HG03159 (cell line): ENCODE measurements at regions not wholly inside any gene's neighbourhood (a gene's known extent, or its start where the extent isn't known, plus 50 kb on each side); places are given as distances from the start of the nearest gene placed in this dataset.
"Not testable (repeated sequence)": the region's sequence is repeated elsewhere in the genome, so short reads cannot be mapped to it uniquely, and the experiment has no call there.

Source experiments
- ATAC-seq: cut with Tn5 transposase; IDR thresholded peaks from one replicate; pipeline ENCODE4 v1.9.1; 2021; ENCODE audit warnings: mild to moderate bottlenecking, moderate library complexity; ENCODE audit not compliant: unreplicated experiment

DNA sequence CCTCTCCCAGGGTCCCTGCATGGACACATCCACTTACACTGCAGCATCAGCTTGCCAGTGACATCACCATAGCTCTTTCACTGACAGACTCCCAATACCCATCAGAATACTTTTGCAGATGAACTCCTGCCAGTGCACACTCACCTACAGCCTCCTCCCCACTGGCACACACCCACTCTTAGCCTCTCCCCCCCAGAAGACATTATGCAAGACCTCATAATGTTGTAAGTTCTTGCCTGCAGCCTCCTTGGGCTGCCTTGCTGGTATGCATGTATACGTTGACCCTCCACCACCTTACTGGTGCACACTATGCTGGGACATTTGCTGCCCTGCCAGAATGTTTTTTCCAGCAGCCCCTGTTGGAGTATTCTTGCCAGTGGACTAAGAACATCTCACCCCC, 324.2 kb downstream of the AEBP2 start:
- ATAC-seq, result no peak

DNA sequence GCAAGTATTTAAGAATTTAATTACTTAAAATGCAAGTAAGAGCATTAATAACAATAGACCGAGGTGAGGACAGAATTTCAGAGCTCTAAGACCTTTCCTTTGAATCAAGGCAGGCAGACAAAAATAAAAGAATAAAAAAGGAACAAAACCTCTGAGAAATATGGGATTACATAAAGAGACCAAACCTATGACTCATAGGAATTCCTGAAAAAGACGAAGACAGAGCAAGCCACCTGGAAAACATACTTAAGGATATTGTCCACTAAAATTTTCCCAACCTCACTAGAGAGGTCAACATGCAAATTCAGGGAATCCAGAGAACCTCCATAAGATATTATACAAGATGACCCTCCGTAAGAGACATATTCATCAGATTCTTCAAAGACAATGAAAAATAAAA, 325.1 kb downstream of the AEBP2 start:
- ATAC-seq, result no peak

DNA sequence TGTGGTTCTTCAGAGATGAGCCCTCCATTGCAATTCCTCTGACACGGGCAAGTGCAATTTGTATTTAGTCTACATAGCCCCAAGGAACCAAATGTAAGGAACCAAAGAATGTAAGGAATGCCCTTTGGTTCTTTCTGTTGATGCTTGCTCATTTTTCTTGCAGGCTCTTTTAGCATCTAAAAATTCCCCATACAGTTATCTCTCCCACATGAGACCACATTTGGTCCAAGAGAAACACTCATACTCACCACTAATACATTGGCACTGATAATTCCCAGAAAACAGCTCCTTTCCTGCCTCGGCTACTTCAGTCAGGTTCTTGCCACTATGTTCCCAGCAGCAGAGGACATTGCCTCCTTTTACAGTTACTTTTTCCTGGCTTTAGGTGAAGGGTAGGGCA, 332.6 kb downstream of the AEBP2 start:
- no peak for ATAC-seq

DNA sequence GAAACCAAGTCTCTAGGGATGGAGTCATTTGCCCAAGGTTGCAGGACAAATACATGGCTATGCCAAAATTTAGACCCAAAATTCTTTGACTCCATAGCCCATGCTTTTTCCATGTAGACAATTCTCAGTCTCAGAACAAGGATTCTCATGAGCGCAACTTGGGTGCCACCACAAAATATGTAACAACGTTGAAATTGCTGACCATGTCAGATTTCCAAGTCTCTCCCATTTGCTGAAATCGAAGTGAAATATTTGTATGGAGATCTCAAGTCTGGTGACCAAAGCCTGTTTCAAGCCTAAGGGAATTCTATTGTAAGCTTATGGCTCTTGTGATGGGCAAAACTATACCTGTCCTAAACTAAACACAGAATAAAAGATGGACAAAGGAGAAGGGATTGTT, 333.5 kb downstream of the AEBP2 start:
- ATAC-seq, result no peak

DNA sequence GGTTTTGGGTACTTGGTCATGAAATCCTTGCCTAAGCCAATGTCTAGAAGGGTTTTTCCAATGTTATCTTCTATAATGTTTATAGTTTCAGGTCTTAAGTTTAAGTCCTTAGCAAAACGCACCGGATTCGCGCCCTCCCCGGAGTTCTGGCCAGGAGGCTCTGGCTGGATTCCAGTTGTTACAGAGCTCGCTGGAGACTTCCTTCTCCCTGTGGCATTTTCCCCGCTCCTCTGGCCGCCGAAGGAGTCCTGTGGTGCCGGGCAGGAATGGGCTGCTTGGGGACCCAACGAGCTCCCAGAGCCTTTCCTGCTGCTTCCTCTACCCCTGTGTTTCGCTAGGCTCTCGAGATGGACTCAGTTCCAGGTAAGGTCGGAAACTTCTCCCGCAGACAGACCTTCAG, 335.9 kb downstream of the AEBP2 start:
- ATAC-seq, result no peak

DNA sequence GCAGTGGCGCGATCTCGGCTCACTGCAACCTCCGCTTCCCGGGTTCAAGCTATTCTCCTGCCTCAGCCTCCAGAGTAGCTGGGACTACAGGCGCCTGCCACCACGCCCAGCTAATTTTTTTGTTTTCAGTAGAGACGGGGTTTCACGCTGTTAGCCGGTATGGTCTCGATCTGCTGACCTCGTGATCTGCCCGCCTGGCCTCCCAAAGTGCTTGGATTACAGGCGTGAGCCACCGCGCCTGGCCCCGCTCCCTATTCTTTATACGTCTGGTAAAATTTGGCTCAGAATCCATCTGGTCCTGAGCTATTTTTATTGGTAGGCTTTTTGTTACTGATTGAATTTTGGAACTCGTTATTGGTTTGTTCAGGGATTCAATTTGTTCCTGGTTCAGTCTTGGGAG, 336.7 kb downstream of the AEBP2 start:
- ATAC-seq, result not testable (repeated sequence)

DNA sequence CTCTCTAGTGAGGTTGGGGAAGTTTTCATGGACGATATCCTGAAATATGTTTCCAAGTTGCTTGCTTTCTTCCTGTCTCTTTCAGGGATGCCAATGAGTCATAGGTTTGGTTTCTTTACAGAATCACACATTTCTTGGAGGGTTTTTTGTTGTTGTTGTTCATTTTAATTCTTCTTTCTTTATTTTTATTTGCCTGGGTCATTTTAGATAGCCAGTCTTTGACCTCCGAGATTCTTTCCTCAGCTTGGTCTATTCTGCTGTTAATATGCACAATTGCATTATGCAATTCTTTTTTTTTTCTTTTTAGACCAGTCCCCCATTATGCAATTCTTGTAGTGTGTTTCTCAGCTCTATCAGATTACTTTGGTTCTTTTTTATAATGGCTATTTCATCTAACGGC, 338.9 kb downstream of the AEBP2 start:
- no peak for ATAC-seq

DNA sequence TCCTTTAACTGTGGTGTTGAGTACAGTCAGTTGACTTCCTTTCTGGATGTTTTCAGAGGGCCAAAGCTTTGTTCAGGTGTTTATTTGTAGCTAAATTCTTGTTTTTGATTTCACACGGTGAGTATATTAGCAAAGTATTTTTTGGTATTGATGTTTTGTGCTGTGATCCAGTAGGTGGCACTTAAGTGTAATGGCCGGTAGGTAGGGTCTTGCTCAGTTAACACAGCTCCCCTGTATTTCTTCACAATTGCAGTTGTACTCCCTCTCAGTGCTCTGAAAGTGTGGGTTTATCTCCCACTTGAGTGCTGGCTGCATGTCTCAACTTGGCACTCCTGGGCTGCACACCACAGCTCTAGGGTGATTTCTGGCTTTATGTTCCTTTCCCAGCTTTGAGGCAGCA, 339.5 kb downstream of the AEBP2 start:
- ATAC-seq, result no peak

DNA sequence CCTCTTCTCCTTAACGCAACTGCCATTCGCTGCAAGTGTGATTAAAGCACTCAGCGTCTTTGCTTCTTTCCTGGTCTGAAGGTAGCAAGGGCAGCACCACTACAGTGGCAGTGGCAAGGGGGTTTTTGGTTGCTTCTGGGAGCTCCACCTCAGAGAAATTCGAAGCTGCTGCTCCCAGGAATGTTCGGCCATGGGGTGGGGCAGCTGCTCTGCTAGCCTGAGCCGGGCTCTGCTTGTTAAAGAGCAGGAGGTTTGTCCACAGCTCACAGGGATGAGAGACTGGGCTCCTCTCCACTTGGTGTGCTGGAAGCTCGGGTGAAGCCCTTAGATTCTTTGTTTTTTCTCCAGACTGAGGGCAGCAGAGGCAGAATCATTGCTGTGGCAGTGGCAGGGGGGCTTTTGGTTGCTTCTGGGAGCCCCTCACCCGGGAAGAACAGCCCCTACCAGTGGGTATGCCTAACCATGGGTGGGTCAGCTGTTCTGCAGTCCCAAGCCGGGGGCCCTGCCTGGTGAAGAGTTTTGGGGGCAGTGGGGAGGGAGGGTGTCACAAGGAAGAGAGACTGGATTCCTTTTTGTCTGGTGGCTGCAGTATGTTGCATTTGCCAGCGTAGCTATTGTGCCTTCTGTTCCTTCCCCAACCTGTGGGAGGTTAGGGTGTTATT, 340.2 kb downstream of the AEBP2 start:
- ATAC-seq, result no peak

DNA sequence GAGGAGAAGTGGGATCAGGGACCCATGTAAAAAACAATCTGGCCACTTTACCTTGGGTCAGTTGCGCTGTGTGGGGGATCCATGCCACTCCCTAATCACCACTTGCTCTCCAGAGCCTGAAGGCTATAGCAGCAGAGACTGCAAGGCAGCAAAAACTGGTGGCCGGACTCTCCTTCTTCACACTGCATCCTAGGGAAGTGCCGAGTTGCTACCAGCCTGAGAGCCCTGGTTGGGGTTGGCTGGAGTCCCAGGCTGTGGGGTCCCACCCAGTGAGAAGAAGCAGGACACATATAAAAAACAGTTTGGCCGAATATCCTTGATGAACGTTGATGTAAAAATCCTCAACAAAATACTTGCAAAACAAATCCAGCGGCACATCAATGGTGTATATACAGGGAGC, 341.2 kb downstream of the AEBP2 start:
- ATAC-seq, result no peak

DNA sequence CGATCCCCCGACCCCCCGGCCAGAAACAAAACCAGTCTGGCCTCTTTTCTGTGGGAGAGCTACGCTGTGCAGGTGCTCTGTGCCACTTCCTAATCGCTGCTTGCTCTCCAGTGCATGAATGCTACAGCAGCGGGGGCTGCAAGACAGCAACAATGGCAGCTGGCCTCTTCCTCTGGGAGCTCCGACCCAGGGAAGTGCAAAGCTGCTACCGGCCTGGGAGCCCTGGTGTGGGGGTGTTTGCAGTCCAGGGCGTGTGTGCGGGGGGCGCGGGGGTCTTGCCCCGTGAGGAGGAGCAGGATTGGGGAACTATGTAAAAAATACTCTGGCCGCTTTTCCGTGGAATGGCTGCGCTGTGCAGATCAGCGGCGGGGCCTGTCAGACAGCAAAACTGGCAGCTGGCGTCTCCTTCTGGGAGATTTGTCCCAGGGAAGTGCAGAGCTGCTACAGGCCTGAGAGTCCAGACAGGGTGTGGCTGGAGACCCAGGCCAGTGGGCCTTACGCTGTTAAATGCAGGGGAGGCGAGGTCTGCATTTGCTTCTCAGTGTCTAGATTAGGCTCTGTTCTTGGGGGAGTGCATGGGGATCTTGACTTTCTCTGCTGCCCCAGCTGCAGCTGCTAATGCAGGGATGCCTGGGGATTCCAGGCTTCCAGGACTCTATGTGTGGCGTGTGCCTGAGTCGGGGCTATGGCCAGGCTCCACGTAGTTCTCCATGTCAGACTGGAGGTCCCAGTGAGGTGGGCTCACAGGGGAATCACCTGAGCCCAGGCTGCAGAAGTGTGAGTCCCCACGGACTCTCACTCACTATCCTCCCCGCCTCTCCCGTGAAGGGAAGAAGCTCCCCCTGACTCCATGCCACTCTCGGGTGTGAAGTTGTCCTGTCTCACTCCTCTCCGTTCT, 344.5 kb downstream of the AEBP2 start:
- ATAC-seq, result no peak

DNA sequence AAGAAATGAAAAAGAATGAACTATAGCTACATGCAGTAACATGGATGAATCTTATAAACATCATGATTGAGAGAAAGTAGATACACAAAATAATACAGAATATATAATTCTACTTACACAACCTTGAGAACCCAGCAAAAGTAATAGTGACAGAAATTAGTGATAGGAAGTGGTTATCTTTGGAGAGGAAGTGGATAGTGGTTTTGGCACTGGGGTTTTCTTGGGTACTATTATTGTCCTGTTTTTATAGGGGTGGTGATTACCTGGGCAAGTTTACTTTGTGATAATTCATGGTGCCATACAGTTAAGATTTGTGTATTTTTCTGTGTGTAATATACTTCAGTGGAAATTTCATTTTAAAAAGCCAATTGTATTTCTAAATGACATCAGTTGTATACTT, 352.7 kb downstream of the AEBP2 start:
- no peak for ATAC-seq

DNA sequence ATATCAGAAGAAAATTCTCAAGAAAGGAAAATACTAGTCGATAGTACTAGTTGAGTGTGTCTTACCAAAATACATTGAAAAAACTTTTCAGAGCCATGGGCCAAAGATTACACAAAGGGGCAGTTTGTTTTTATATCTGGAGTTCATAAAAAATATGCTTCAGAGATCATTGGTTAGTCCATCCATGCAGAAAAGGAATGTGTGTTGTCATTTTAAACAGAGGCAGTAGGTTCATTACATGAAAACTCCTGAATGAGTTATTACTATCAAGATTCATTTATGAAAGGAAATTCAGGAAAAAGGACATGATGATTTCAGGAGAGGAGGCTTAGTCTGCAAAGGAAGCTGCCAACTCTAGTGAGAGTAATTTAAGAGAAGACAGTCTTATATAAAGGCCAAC, 354.8 kb downstream of the AEBP2 start:
- no peak for ATAC-seq

DNA sequence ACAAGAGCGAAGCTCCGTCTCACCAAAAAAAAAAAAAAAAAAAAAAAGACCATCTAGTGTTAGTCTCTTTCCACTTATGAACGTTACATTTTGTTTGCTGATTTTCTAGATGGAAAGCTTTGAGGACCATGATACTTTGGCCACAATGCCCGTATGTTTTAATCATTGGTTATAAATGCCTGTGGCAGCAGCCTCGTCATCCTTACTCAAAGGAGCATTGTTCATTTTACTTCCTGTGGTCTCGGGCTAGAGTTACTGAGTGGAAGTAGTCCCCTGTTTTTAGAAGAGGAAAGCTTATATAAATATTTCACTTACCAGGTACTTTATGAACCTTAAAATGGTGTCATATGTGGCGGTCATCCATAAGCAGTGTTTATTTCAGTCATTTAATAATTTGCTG, 359.9 kb downstream of the AEBP2 start:
- no peak for ATAC-seq

DNA sequence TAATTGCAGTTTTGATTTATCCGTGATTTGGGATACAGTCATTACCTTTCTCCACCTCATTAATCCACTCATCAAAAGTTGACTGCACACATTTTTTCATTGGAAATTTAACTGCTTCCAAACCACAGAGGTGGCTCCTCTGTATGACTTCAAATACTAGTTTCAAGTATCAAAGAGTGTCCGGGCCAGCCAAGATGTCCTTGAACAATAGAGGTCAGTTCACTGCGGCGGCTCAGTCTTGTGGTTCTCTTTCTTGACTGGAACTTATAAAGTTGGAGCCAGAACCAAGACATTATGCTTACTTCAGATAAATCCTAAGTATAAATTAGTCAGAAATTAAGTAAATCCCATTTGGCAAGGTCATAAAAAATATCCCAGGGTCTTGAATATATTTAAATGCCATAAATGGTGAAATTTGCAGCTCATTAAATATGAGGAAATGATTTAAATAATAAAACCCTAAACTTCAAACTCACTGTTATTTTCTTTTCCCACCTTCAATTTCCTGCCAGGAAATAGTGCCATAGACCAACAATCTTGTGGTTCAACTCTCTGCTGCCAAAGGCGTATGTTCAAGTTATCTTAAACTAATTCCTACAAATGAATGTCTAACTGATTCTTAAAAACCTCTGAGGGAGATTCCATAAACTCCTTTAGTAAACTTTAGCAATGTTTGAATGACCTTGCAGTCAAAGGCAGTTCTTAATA, 360.8 kb downstream of the AEBP2 start:
- no peak for ATAC-seq

DNA sequence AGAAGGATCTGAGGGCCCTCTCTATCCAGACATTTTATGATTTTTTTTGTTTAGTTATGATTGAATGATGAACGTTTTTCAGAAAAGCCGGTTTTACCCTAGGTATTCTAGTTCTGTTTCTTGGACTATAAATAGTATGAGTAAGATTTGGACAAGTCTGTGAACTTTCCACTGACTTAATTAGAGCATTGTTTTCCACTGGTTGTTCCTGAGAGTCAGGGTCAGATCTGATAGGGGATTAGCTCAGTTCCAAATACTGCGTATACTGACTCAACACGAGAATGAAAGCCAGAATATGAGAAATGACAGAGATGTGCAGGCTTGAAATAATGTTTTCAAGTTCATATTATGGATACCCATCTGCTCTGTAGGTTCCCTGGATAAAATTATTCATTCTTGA, 361.6 kb downstream of the AEBP2 start:
- no peak for ATAC-seq

DNA sequence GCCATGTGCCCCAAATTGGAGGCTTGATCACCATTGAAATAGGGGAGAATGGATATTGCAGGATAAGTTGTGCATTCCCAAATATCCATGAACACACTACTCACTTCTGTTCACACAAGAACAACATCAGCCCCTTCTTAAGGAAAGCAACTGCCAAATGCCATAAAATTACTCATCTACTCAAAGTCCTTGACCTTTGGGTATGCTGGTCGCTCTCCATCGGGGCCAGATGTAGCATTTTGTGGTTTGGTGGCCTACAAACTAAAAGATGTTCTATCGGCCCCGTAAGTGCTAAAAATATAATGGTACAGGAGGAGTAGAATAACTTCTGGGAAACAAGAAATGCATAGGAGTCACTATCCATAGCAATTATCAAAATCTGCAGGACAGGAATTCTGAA, 362.6 kb downstream of the AEBP2 start:
- no peak for ATAC-seq

DNA sequence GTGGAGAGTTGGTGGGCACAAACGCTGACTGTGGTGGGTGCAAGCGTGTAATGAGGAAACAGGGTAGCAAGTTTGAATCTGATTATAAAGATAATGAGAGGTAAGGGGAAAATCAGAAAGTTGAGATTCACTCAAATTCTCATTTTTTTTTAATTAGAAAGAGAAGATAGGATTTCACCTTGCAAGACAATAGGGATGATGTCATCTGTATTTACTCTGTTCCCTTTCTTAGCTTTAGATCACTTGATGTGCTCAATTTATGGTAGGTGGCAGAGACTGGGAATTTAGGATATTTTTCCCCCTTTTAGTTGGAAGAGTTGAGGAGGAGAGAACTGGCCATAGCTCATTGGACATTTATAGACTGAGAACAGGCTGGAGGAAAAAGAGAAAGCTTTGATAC, 363.6 kb downstream of the AEBP2 start:
- ATAC-seq, result no peak

DNA sequence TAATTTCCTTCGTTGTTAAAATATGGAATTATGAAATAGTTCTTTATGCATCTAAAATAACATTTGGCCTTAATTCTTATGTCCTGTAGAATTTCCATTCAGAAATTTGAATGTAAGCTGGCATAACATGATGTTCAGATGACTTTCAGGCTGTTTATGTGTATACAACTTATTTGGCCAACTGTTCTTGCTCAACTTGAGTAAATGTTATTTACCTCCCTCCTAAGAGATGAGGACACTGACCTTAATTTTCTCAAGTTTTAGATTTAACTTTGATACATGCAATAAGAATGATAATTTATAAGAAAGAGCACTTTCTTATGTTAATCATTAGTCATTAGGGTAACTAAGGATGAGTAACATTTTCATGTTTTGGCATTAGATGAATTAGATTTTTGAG, 365.4 kb downstream of the AEBP2 start:
- no peak for ATAC-seq

DNA sequence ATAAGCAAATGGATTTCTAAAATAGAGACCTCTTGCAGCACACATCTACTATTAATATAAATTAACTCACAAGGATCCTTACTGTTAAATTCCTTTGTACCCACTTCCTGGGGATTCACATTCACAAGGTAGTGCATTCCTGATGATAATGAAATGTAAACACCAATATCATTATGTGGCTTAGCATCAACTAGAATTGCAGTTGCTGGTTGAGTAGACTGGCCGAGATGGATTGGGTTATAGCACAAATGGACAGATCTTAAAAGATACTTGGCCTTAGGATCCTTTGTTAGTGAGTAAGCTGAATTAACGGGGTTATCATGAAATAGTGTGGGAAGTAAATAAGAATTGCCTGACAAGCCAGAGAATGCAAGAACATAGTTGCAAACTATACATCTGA, 369.1 kb downstream of the AEBP2 start:
- ATAC-seq, result no peak

DNA sequence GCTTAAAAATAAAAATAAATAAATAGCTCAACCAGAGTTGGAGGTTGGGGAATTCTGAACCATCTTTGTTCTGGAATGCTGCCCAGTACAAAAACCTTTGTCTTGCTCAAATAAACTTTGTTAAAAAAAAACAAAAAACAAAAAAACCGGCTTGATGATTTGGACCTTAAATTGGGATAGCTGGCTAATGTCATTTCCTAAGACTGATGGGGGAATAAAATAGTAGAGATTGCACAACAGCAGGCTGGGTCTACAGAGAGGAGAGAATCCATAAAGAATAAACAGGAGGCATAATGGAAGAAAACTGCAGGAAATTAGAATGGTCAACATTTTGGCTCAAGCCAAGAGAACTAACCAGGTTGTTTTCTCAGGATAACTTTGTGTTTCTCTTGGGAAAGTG, 370.9 kb downstream of the AEBP2 start:
- no peak for ATAC-seq

DNA sequence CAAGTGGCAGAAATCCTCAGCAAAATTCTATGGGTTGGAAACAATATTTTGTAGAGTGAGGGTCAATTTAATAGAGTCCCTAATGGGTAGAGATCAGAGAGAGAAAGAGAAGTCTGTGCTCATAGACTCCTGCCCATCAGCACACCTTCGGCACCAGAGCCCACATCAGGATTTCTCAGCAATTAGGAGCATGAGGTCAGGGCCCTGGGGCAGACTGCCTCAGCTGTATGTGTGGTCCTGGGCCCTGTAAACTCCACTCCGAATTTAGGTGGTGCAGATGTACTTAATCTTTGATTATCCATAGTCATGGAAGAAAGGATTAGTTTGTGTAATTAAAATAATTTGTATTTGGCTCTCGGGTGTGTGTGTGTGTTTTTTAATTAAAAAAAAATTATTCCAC, 372.6 kb downstream of the AEBP2 start:
- no peak for ATAC-seq
